Neural cell (in vitro differentiated cells): ENCODE measurements at regions not wholly inside any gene's neighbourhood (a gene's known extent, or its start where the extent isn't known, plus 50 kb on each side); places are given as distances from the start of the nearest gene placed in this dataset.

Experiments used
- EP300 ChIP-seq: fragments of 450-650 bp; conservative IDR thresholded peaks from 2 replicates; pipeline ENCODE4 v1.6.1; 2014; ENCODE audit warnings: antibody characterized with exemption, mild to moderate bottlenecking, moderate library complexity; ENCODE audit not compliant: poor library complexity, severe bottlenecking
- EZH2 ChIP-seq: fragments of 200-600, 300-800 bp; shearing (Covaris generic), sonication (generic); IDR thresholded peaks from 2 replicates; pipeline ENCODE4 v1.6.1; 2014; ENCODE audit warnings: antibody characterized with exemption, low read length, borderline replicate concordance, mild to moderate bottlenecking; ENCODE audit not compliant: insufficient read depth, poor library complexity, severe bottlenecking
- MXI1 ChIP-seq: fragments of 450-650 bp; conservative IDR thresholded peaks from 2 replicates; pipeline ENCODE4 v1.6.1; 2014; ENCODE audit warnings: antibody characterized with exemption, mild to moderate bottlenecking; ENCODE audit not compliant: poor library complexity, severe bottlenecking
- POLR2AphosphoS5 ChIP-seq: IDR thresholded peaks from 2 replicates; pipeline ENCODE4 v1.6.1; 2012
- RAD21 ChIP-seq: fragments of 450-650 bp; conservative IDR thresholded peaks from 2 replicates; pipeline ENCODE4 v1.6.1; 2014; ENCODE audit warnings: antibody characterized with exemption, mild to moderate bottlenecking, moderate library complexity
- REST ChIP-seq: IDR thresholded peaks from 2 replicates; pipeline ENCODE4 v1.6.1; 2012; ENCODE audit warnings: borderline replicate concordance
- TAF1 ChIP-seq: IDR thresholded peaks from 2 replicates; pipeline ENCODE4 v1.6.1; 2012; ENCODE audit warnings: low read depth
- TF ChIP-seq, protein P1 (sequence below): fragments of 450-650 bp; IDR thresholded peaks from 2 replicates; pipeline ENCODE4 v1.5.1; 2014; ENCODE audit warnings: antibody characterized with exemption, mild to moderate bottlenecking, moderate library complexity; ENCODE audit not compliant: poor library complexity, severe bottlenecking

- TF ChIP-seq MXI1 = no peak
- no peak for TF ChIP-seq TAF1
- TF ChIP-seq, protein P1, sequence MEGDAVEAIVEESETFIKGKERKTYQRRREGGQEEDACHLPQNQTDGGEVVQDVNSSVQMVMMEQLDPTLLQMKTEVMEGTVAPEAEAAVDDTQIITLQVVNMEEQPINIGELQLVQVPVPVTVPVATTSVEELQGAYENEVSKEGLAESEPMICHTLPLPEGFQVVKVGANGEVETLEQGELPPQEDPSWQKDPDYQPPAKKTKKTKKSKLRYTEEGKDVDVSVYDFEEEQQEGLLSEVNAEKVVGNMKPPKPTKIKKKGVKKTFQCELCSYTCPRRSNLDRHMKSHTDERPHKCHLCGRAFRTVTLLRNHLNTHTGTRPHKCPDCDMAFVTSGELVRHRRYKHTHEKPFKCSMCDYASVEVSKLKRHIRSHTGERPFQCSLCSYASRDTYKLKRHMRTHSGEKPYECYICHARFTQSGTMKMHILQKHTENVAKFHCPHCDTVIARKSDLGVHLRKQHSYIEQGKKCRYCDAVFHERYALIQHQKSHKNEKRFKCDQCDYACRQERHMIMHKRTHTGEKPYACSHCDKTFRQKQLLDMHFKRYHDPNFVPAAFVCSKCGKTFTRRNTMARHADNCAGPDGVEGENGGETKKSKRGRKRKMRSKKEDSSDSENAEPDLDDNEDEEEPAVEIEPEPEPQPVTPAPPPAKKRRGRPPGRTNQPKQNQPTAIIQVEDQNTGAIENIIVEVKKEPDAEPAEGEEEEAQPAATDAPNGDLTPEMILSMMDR = no peak
- TF ChIP-seq RAD21 = no peak
- no peak for TF ChIP-seq POLR2AphosphoS5
- TF ChIP-seq EZH2 = no peak
- TF ChIP-seq EP300 = no peak
- no peak for TF ChIP-seq REST
Observed at GRCh38 chr3:124576565-124577493, 153.4 kb upstream of the UMPS start.
